SU-DHL-6 (cell line): ENCODE measurements at regions not wholly inside any gene's neighbourhood (a gene's known extent, or its start where the extent isn't known, plus 50 kb on each side); places are given as distances from the start of the nearest gene placed in this dataset.
"Not testable (repeated sequence)": the region's sequence is repeated elsewhere in the genome, so short reads cannot be mapped to it uniquely, and the experiment has no call there.

Experiments
- H2AFZ ChIP-seq: fragments of 200-600 bp; sonication (generic); 2 replicates; pipeline ENCODE4 v1.6.1; 2014; ENCODE audit warnings: low read depth, mild to moderate bottlenecking, moderate library complexity, mixed read lengths, antibody characterized with exemption, low read length; ENCODE audit not compliant: severe bottlenecking
- H3F3A ChIP-seq: fragments of 200-600 bp; shearing (Covaris generic); 2 replicates; pipeline ENCODE4 v1.6.0; 2016; ENCODE audit warnings: antibody characterized with exemption, mild to moderate bottlenecking; ENCODE audit not compliant: insufficient read depth
- H3K27ac ChIP-seq: fragments of 200-600 bp; sonication (generic); 2 replicates; pipeline ENCODE4 v1.5.1; 2016; ENCODE audit warnings: low read depth, mild to moderate bottlenecking, low read length, moderate library complexity, mixed read lengths
- H3K27me3 ChIP-seq: fragments of 200-600 bp; sonication (generic), shearing (Covaris generic); 2 replicates; pipeline ENCODE4 v1.6.0; 2014; ENCODE audit warnings: mild to moderate bottlenecking, low read length
- H3K36me3 ChIP-seq: fragments of 200-600 bp; sonication (generic); 2 replicates; pipeline ENCODE4 v1.6.1; 2014; ENCODE audit warnings: mild to moderate bottlenecking, low read length, mixed read lengths
- H3K4me2 ChIP-seq: fragments of 300-600, 200-600 bp; shearing (Covaris generic), sonication (generic); 2 replicates; pipeline ENCODE4 v1.6.0; 2014; ENCODE audit warnings: low read length, low read depth, mild to moderate bottlenecking; ENCODE audit not compliant: poor library complexity, severe bottlenecking
- H3K4me3 ChIP-seq: fragments of 200-600 bp; sonication (generic); 2 replicates; pipeline ENCODE4 v1.5.1; 2014; ENCODE audit warnings: antibody characterized with exemption, low read length, mild to moderate bottlenecking, mixed read lengths; ENCODE audit not compliant: insufficient read depth, poor library complexity, severe bottlenecking
- H3K79me2 ChIP-seq: fragments of 200-600 bp; sonication (generic); 2 replicates; pipeline ENCODE4 v1.6.1; 2014; ENCODE audit warnings: mild to moderate bottlenecking, low read length, moderate library complexity; ENCODE audit not compliant: insufficient read depth
- H3K9ac ChIP-seq: fragments of 200-600 bp; sonication (generic); 2 replicates; pipeline ENCODE4 v1.7.0; 2014; ENCODE audit warnings: mild to moderate bottlenecking, low read length
- H3K9me2 ChIP-seq: fragments of 200-600 bp; sonication (generic); replicated peaks from 2 replicates; pipeline ENCODE4 v1.6.1; 2014; ENCODE audit warnings: low read length; ENCODE audit not compliant: insufficient read depth
- H3K9me3 ChIP-seq: fragments of 200-600 bp; sonication (generic); 2 replicates; pipeline ENCODE4 v1.6.1; 2014; ENCODE audit warnings: low read length, mixed read lengths; ENCODE audit not compliant: insufficient read depth
- H4K20me1 ChIP-seq: fragments of 200-600 bp; sonication (generic); 2 replicates; pipeline ENCODE4 v1.6.1; 2014; ENCODE audit warnings: low read depth, mild to moderate bottlenecking, antibody characterized with exemption, low read length, moderate library complexity, mixed read lengths

DNA sequence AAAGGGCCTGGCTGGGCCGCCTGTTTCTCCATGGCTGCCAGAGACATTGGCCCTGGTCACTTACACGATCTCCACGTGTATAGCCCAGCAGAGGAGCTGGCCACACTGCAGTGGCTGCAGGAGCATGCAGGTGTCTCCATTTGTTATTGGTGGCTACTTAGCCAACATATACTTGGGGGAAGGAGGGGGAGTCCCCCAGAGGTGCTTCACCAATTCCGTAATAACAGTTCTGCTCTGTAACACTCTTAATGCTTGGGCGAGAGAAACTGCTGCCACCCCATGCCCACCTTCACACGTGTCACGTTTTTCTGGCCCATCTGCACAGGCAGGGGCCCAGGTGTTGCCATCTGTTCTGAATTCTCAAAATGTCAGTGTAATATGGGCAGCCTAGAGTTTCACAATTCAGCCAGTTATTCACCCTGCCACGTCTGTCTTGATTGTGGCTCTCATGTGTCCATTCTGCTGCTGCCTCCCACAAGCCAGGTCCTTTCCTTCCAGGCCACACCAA lies 353.5 kb downstream of the BCL2L11 start:
- H3K27me3 ChIP-seq, H3K79me2 ChIP-seq, H3K4me2 ChIP-seq, H3K27ac ChIP-seq, H3K36me3 ChIP-seq, H2AFZ ChIP-seq, H3K9me2 ChIP-seq, H4K20me1 ChIP-seq, H3K4me3 ChIP-seq, H3K9me3 ChIP-seq, H3F3A ChIP-seq, H3K9ac ChIP-seq: not testable (repeated sequence)

GRCh38 chr2:111478335-111478734 lies 357.6 kb downstream of the BCL2L11 start:
- H3K4me2 ChIP-seq, H3K36me3 ChIP-seq, H3F3A ChIP-seq, H3K27ac ChIP-seq, H2AFZ ChIP-seq, H3K27me3 ChIP-seq, H4K20me1 ChIP-seq, H3K9me2 ChIP-seq, H3K9me3 ChIP-seq, H3K4me3 ChIP-seq, H3K79me2 ChIP-seq, H3K9ac ChIP-seq: not testable (repeated sequence)

DNA sequence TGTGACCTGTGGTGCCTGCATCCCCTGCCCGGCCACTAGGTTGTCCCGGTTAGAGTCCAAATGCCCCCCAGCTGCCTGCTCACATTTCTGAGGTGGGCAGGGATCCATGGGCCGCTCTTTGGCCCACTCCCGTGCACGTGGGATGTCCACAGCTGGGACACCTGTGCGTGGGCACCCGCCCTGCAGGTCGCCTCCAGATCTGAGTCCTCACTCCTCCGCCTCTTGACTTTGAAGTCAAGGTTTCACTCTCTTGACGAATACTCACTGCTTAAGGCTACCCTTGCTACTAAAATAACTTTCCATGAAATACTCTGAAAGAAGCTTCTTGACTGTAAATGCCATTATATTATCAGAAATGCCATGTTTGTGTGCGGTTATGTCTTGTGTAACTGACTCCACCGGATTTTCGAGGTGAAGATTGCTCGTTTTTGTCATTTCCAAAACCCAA lies 358.2 kb downstream of the BCL2L11 start:
- H3K9me3 ChIP-seq, H3K36me3 ChIP-seq, H3F3A ChIP-seq, H3K9ac ChIP-seq, H2AFZ ChIP-seq, H3K4me2 ChIP-seq, H3K27me3 ChIP-seq, H4K20me1 ChIP-seq, H3K9me2 ChIP-seq, H3K79me2 ChIP-seq, H3K4me3 ChIP-seq, H3K27ac ChIP-seq: not testable (repeated sequence)

DNA sequence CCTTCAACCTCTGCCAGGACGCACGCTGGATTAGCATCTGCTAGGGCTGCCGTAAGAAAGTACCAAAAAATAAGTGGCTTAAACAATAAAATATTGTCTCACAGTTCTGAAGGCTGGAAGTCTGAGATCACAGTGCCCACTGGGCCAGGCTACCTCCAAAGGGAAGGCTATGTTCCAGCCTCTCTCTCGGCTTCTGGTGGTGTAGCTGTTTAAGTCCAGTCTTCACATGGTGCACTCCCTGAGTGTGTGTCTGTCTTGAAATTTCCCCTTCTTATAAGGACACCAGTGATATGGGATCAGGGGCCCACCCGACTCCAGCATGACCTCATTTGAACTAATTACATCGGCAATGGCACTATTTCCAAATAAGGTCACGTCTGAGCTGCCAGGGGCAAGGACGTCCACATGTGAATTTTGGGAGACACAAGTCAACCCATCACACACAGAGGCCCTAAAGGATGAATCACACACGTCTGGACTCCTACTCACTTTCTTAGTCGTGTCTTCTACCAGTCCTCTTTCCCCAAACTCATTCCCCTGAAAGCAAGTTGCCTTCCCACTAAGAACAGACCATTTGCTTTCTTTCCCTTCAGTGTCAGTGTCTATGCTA lies 359.4 kb downstream of the BCL2L11 start:
- not testable (repeated sequence) for H3K4me2 ChIP-seq, H3K27me3 ChIP-seq, H3K9me3 ChIP-seq, H2AFZ ChIP-seq, H3K9me2 ChIP-seq, H3K36me3 ChIP-seq, H3F3A ChIP-seq, H3K9ac ChIP-seq, H3K27ac ChIP-seq, H3K79me2 ChIP-seq, H3K4me3 ChIP-seq, H4K20me1 ChIP-seq

DNA sequence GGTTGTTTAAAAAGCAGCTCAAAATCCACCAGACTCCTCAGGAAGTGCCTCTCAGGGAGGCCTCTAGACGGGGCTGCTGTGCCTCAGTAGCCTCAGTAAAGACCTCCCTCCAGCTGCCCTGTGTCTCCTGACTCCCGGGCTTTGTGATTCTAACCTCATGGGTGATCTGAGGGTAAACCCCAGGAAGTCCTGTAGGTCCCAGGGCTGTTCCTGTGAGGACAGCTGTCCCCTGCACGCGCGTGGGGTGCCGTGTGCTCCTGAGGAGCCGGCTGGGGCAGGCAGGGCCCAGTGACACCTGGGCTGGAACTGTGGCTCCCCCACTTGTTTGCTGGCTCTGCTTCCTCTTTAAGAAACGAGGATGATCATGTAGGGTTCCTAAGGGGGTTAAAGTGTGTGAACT lies 359.9 kb downstream of the BCL2L11 start:
- H3K79me2 ChIP-seq, H3K4me2 ChIP-seq, H3K9ac ChIP-seq: not testable (repeated sequence)

DNA sequence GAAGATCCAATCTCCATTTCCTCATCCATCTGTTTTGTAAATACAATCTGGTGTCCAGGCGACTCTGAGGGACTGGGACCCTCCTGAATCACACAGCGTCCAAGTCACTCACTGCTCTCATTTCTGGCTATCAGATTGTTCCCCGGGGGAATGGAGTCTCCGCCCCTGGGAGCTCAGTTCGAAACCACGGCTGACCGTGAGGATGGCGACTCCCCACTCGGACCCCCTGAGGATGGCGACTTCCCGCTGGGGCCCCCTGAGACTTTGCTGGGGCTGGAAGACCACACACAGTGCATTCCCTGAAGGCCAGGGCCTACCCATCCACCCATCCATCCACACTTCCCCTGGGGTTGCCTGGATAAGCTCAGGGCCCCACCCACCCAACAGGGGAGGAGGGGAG lies 360.5 kb downstream of the BCL2L11 start:
- H3K4me2 ChIP-seq, H3K27me3 ChIP-seq, H3K9me3 ChIP-seq, H4K20me1 ChIP-seq, H3F3A ChIP-seq, H3K27ac ChIP-seq, H3K36me3 ChIP-seq, H3K9ac ChIP-seq, H3K79me2 ChIP-seq, H2AFZ ChIP-seq, H3K9me2 ChIP-seq, H3K4me3 ChIP-seq: not testable (repeated sequence)

More for the DNA sequence above, 359.9 kb downstream of the BCL2L11 start:
- not testable (repeated sequence) for H3K27ac ChIP-seq, H4K20me1 ChIP-seq, H3K4me3 ChIP-seq, H3K9me2 ChIP-seq, H3K9me3 ChIP-seq, H2AFZ ChIP-seq, H3F3A ChIP-seq, H3K27me3 ChIP-seq, H3K36me3 ChIP-seq

- not testable (repeated sequence) for H3K9me2 ChIP-seq, H3K4me2 ChIP-seq, H3K27ac ChIP-seq, H4K20me1 ChIP-seq, H3K9ac ChIP-seq, H3K79me2 ChIP-seq, H3K27me3 ChIP-seq, H2AFZ ChIP-seq, H3F3A ChIP-seq, H3K36me3 ChIP-seq, H3K4me3 ChIP-seq, H3K9me3 ChIP-seq
These were observed 362.4 kb downstream of the BCL2L11 start for GRCh38 chr2:111482987-111483679.

- not testable (repeated sequence) for H3K79me2 ChIP-seq, H4K20me1 ChIP-seq
These were observed 363.4 kb downstream of the BCL2L11 start for GRCh38 chr2:111484097-111484496.

More at GRCh38 chr2:111484097-111484496, 363.4 kb downstream of the BCL2L11 start:
- H3K9me3 ChIP-seq, H3K4me3 ChIP-seq, H3F3A ChIP-seq, H2AFZ ChIP-seq, H3K9me2 ChIP-seq, H3K4me2 ChIP-seq, H3K9ac ChIP-seq, H3K27me3 ChIP-seq, H3K27ac ChIP-seq, H3K36me3 ChIP-seq: not testable (repeated sequence)
